GM12864 (cell line): ENCODE measurements at regions not wholly inside any gene's neighbourhood (a gene's known extent, or its start where the extent isn't known, plus 50 kb on each side); places are given as distances from the start of the nearest gene placed in this dataset.

Experiments
- DNase-seq: peaks from one replicate; pipeline ENCODE4 v3.0.0-alpha.2; 2011; ENCODE audit warnings: low read depth
- H3K4me3 ChIP-seq: 2 replicates; pipeline ENCODE4 v1.5.1; 2011; ENCODE audit warnings: mild to moderate bottlenecking, low read depth, low read length, control low read depth
- CTCF ChIP-seq: IDR thresholded peaks from 2 replicates; pipeline ENCODE4 v1.5.1; 2011; ENCODE audit warnings: low read depth, mild to moderate bottlenecking, moderate library complexity, low read length, control low read depth, inconsistent platforms; ENCODE audit errors: missing control alignments

- no peak overlapping the region for H3K4me3 ChIP-seq
- TF ChIP-seq CTCF: no peak
- DNase-seq: no peak
Observed at GRCh38 chr4:45751877-45752530, 371.9 kb downstream of the GABRG1 start.

GRCh38 chr4:45750721-45751120, 373.1 kb downstream of the GABRG1 start:
- no peak for TF ChIP-seq CTCF

GRCh38 chr4:45745741-45746140, 378.1 kb downstream of the GABRG1 start:
- no peak for TF ChIP-seq CTCF
- DNase-seq: no peak
- no peak overlapping the region for H3K4me3 ChIP-seq

More at GRCh38 chr4:45750721-45751120, 373.1 kb downstream of the GABRG1 start:
- no peak for DNase-seq
- no peak overlapping the region for H3K4me3 ChIP-seq

- H3K4me3 ChIP-seq: no peak overlapping the region
- no peak for TF ChIP-seq CTCF
- no peak for DNase-seq
Observed at GRCh38 chr4:45741897-45742296, 382.0 kb downstream of the GABRG1 start.

- no peak for TF ChIP-seq CTCF
- no peak for DNase-seq
Observed at GRCh38 chr4:45732161-45732560, 391.7 kb downstream of the GABRG1 start.

GRCh38 chr4:45716093-45716492, 407.8 kb downstream of the GABRG1 start:
- TF ChIP-seq CTCF: no peak
- DNase-seq: no peak
- H3K4me3 ChIP-seq: no peak overlapping the region

More at GRCh38 chr4:45732161-45732560, 391.7 kb downstream of the GABRG1 start:
- no peak overlapping the region for H3K4me3 ChIP-seq

GRCh38 chr4:45713996-45714395, 409.9 kb downstream of the GABRG1 start:
- H3K4me3 ChIP-seq: no peak overlapping the region
- no peak for DNase-seq
- no peak for TF ChIP-seq CTCF
